SK-N-SH (cell line): ENCODE measurements at regions not wholly inside any gene's neighbourhood (a gene's known extent, or its start where the extent isn't known, plus 50 kb on each side); places are given as distances from the start of the nearest gene placed in this dataset.

Experiments used
- CTCF ChIA-PET: fragments of 300-600, 350-600 bp; formaldehyde crosslinking; extraction: SDS; loops from one replicate; lab custom pipeline; 2021; lab: Yijun Ruan, JAX
- POLR2A ChIA-PET: fragments of 350-600 bp; sonication (Branson Sonifier 250); formaldehyde crosslinking; extraction: SDS; loops from one replicate; lab custom pipeline; 2020; ENCODE audit warnings: antibody characterized with exemption, inconsistent platforms; lab: Yijun Ruan, JAX
- DNase-seq: peaks from one replicate; pipeline ENCODE4 v3.0.0; 2012
- H2AFZ ChIP-seq: fragments of 200-600 bp; sonication (generic); 2 replicates; pipeline ENCODE4 v1.8.1; 2016; ENCODE audit warnings: antibody characterized with exemption, mild to moderate bottlenecking, low read depth
- H3F3A ChIP-seq: fragments of 200-600 bp; sonication (generic); replicated peaks from 2 replicates; pipeline ENCODE3; 2016; ENCODE audit warnings: antibody characterized with exemption, mild to moderate bottlenecking; ENCODE audit not compliant: insufficient read depth
- H3K27ac ChIP-seq, 2 experiments: fragments of 200-500 bp in 1 of 2; fragments of 200-600 bp in 1 of 2; sonication (Bioruptor generic) in 1 of 2; sonication (generic), shearing (Covaris generic) in 1 of 2; 2 replicates each; pipeline versions ENCODE4 v1.5.1 to v1.6.1; 2014 to 2016; ENCODE audit warnings: low read depth in 2 of 2, inconsistent platforms in 1 of 2, low read length in 1 of 2, mild to moderate bottlenecking in 1 of 2, mixed read lengths in 1 of 2
- H3K27me3 ChIP-seq: fragments of 200-600 bp; sonication (generic), shearing (Covaris generic); 2 replicates; pipeline ENCODE4 v1.6.1; 2016; ENCODE audit warnings: mixed run types; ENCODE audit not compliant: insufficient read depth
- H3K36me3 ChIP-seq, 2 experiments: fragments of 200-500 bp in 1 of 2; fragments of 200-600 bp in 1 of 2; sonication (Bioruptor generic) in 1 of 2; sonication (generic) in 1 of 2; replicated peaks in 1 of 2; 2 replicates each; pipeline versions ENCODE3 to v1.5.1; 2014 to 2016; ENCODE audit warnings: low read length in 1 of 2, mild to moderate bottlenecking in 1 of 2; ENCODE audit not compliant: insufficient read depth in 2 of 2, control insufficient read depth in 1 of 2
- H3K4me1 ChIP-seq, 2 experiments: fragments of 200-500 bp in 1 of 2; fragments of 200-600 bp in 1 of 2; sonication (Bioruptor generic) in 1 of 2; sonication (generic), shearing (Covaris generic) in 1 of 2; 2 replicates each; pipeline versions ENCODE4 v1.5.1 to v1.6.1; 2014 to 2016; ENCODE audit warnings: low read depth in 1 of 2, low read length in 1 of 2, mixed run types in 1 of 2; ENCODE audit not compliant: insufficient read depth in 2 of 2, control insufficient read depth in 1 of 2
- H3K4me2 ChIP-seq: fragments of 200-600 bp; sonication (generic), shearing (Covaris generic); 2 replicates; pipeline ENCODE4 v1.6.1; 2017; ENCODE audit warnings: mixed run types
- H3K4me3 ChIP-seq, 2 experiments: fragments of 200-500 bp in 1 of 2; fragments of 200-600 bp in 1 of 2; sonication (Bioruptor generic) in 1 of 2; sonication (generic), shearing (Covaris generic) in 1 of 2; 2 replicates each; pipeline versions ENCODE4 v1.5.1 to v1.8.1; 2014 to 2016; ENCODE audit warnings: low read depth in 2 of 2, inconsistent platforms in 1 of 2, low read length in 1 of 2, mild to moderate bottlenecking in 1 of 2, mixed read lengths in 1 of 2, moderate library complexity in 1 of 2
- H3K79me2 ChIP-seq: fragments of 200-600 bp; sonication (generic); 2 replicates; pipeline ENCODE4 v1.8.1; 2017; ENCODE audit warnings: mild to moderate bottlenecking; ENCODE audit not compliant: insufficient read depth
- H3K9ac ChIP-seq: fragments of 200-600 bp; sonication (generic); 2 replicates; pipeline ENCODE4 v1.6.1; 2017; ENCODE audit warnings: mixed run types
- H3K9me2 ChIP-seq: fragments of 200-600 bp; sonication (generic); 2 replicates; pipeline ENCODE4 v1.6.1; 2017; ENCODE audit warnings: mixed run types
- H3K9me3 ChIP-seq: fragments of 200-600 bp; sonication (generic); 2 replicates; pipeline ENCODE4 v1.6.1; 2017; ENCODE audit warnings: mixed run types, mild to moderate bottlenecking, moderate library complexity
- H4K20me1 ChIP-seq: fragments of 200-600 bp; sonication (generic); 2 replicates; pipeline ENCODE4 v1.6.1; 2017; ENCODE audit warnings: mild to moderate bottlenecking, mixed run types; ENCODE audit not compliant: insufficient read depth
- EP300 ChIP-seq, 2 experiments: IDR thresholded peaks; 2 replicates each; pipeline versions ENCODE4 v1.4.0 to v1.6.1; 2012; ENCODE audit warnings: borderline replicate concordance in 1 of 2, low read depth in 1 of 2, low read length in 1 of 2
- POLR2AphosphoS5 ChIP-seq: IDR thresholded peaks from 2 replicates; pipeline ENCODE4 v1.6.1; 2012; ENCODE audit warnings: low read depth, low read length
- RCOR1 ChIP-seq: fragments of 150-350 bp; IDR thresholded peaks from 2 replicates; pipeline ENCODE4 v1.6.1; 2017; ENCODE audit warnings: antibody characterized with exemption, low read length
- RFX5 ChIP-seq: IDR thresholded peaks from 2 replicates; pipeline ENCODE4 v1.6.1; 2012; ENCODE audit warnings: mild to moderate bottlenecking, improper control_type of control experiment, low read length
- SIN3A ChIP-seq: IDR thresholded peaks from 2 replicates; pipeline ENCODE4 v1.6.1; 2012; ENCODE audit warnings: low read depth, mild to moderate bottlenecking, low read length, moderate library complexity, borderline replicate concordance
- SMC3 ChIP-seq: IDR thresholded peaks from 2 replicates; pipeline ENCODE4 v1.6.1; 2012; ENCODE audit warnings: low read depth, low read length, improper control_type of control experiment
- TCF12 ChIP-seq: IDR thresholded peaks from 2 replicates; pipeline ENCODE4 v1.4.0; 2012
- TEAD4 ChIP-seq: IDR thresholded peaks from 2 replicates; pipeline ENCODE4 v1.4.0; 2012; ENCODE audit warnings: mild to moderate bottlenecking, borderline replicate concordance; ENCODE audit not compliant: insufficient read depth
- WGBS: methylation state at CpG from one replicate; pipeline ENCODE4 v1.1.6; 2017; ENCODE audit warnings: low lambda C conversion rate; 5-methylcytosine and 5-hydroxymethylcytosine counted together
- TF ChIP-seq, protein P1 (sequence below): fragments of 150-350 bp; IDR thresholded peaks from 2 replicates; pipeline ENCODE4 v1.6.1; 2016; ENCODE audit warnings: mild to moderate bottlenecking, low read depth, low read length
- TF ChIP-seq, protein P2 (sequence below): IDR thresholded peaks from 2 replicates; pipeline ENCODE4 v1.4.0; 2012; ENCODE audit warnings: low read depth, borderline replicate concordance

DNA sequence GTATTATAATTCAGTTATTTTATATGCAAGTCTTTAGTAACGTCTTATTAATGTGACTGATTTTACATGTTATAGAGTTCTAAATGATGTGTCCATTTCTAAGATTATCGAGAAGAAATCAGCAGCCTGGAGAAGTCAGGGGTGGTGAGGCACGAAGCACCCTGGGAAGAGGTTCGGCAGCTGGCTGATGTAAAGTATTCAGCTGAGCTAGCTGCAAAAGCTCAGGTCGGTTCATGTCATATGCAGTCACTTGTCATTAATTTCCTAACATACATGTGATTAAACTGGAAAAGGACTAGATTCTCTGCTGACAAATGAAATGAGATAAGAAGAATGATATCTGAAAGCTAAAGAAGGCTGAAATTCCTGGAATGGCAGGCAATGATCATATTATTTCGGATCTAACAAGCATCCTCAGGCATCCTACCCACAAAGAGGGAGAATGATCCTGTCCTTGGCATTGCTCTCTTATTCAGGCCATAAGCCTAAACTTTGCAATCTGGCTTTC, 383.0 kb upstream of the SLITRK1 start:
- H3K9ac ChIP-seq, result no peak overlapping the region
- no peaks in the 10 kb centered on the region for H3F3A ChIP-seq
- no peak overlapping the region for H2AFZ ChIP-seq
- WGBS, result 17% methylated on average over 6 of the region's 6 CpGs
- H3K4me2 ChIP-seq, result no peak overlapping the region
- no peaks in the 10 kb centered on the region for H3K36me3 ChIP-seq
- no peaks in the 10 kb centered on the region for H3K4me1 ChIP-seq
- ChIA-PET CTCF (no interaction called here), POLR2A (no interaction called here)
- H3K27ac ChIP-seq, result no peak overlapping the region
- no peaks in the 10 kb centered on the region; the same call in 1 of the 2 replicates for H3K9me2 ChIP-seq
- H3K79me2 ChIP-seq, result no peaks in the 10 kb centered on the region
- H3K9me3 ChIP-seq, result no peaks in the 10 kb centered on the region
- TF ChIP-seq, protein P1, sequence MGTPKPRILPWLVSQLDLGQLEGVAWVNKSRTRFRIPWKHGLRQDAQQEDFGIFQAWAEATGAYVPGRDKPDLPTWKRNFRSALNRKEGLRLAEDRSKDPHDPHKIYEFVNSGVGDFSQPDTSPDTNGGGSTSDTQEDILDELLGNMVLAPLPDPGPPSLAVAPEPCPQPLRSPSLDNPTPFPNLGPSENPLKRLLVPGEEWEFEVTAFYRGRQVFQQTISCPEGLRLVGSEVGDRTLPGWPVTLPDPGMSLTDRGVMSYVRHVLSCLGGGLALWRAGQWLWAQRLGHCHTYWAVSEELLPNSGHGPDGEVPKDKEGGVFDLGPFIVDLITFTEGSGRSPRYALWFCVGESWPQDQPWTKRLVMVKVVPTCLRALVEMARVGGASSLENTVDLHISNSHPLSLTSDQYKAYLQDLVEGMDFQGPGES, result no peak
- TF ChIP-seq TCF12, result no peak
- no peak for TF ChIP-seq RCOR1
- TF ChIP-seq TEAD4, result no peak
- no peak for TF ChIP-seq POLR2AphosphoS5
- TF ChIP-seq, protein P2, sequence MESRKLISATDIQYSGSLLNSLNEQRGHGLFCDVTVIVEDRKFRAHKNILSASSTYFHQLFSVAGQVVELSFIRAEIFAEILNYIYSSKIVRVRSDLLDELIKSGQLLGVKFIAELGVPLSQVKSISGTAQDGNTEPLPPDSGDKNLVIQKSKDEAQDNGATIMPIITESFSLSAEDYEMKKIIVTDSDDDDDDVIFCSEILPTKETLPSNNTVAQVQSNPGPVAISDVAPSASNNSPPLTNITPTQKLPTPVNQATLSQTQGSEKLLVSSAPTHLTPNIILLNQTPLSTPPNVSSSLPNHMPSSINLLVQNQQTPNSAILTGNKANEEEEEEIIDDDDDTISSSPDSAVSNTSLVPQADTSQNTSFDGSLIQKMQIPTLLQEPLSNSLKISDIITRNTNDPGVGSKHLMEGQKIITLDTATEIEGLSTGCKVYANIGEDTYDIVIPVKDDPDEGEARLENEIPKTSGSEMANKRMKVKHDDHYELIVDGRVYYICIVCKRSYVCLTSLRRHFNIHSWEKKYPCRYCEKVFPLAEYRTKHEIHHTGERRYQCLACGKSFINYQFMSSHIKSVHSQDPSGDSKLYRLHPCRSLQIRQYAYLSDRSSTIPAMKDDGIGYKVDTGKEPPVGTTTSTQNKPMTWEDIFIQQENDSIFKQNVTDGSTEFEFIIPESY, result no peak
- no peak for TF ChIP-seq RFX5
- TF ChIP-seq SMC3, result no peak
- no peak for TF ChIP-seq SIN3A
- TF ChIP-seq, all 33 proteins: peak for 0
- Histone ChIP-seq H4K20me1 (no peaks in the 10 kb centered on the region), H3K4me3 (no peak overlapping the region), H3K27me3 (no peaks in the 10 kb centered on the region)
- DNase-seq, result no peak

DNA sequence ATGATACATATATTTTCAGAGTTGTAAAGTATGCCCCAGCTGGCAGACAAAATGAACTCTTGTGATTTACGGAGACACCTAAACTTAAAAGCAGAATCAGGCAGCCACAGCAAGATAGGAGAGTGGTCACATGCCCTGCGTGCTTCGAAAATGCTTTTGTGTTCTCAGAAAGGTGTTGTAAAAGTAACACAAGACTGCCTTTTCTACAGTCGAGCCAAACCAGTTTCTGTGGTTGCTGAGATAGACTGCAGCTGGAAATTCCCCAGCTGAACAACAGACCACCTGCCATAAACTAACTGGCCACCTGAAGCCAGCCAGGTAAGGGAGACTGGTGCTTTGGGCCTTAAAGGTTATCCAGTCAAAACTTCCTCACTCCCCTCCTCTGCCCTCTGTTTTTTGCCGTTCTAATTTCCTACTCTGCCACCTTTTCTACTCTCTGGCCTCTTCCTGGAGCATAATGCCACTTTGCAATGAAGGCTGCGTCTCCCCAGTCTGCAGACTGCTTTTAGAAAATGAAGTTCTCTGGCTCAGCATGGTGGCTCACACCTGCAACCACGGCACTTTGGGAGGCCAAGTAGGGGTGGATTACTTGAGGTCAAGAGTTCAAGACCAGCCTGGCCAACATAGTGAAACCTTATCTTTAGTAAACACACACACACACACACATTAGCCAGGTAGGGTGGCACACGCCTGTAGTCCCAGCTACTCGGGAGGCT, 381.2 kb upstream of the SLITRK1 start:
- no peaks in the 10 kb centered on the region for H3K36me3 ChIP-seq
- H3K4me2 ChIP-seq, result no peak overlapping the region
- no peak overlapping the region for H2AFZ ChIP-seq
- no peak for TF ChIP-seq SMC3
- no peak for TF ChIP-seq EP300 (IDR thresholded peaks at IDR 0.05; ENCODE audit: borderline replicate concordance in 1 of 2, low read depth in 1 of 2, low read length in 1 of 2)
- no peak for DNase-seq
- WGBS, result 10% methylated on average over 9 of the region's 9 CpGs
- H3K9ac ChIP-seq, result no peak overlapping the region
- H3K4me3 ChIP-seq, result no peak overlapping the region
- H3K9me2 ChIP-seq, result no peaks in the 10 kb centered on the region; the same call in 1 of the 2 replicates
- no peaks in the 10 kb centered on the region for H3K4me1 ChIP-seq
- H4K20me1 ChIP-seq, result no peaks in the 10 kb centered on the region
- H3F3A ChIP-seq, result no peaks in the 10 kb centered on the region
- no peaks in the 10 kb centered on the region for H3K27me3 ChIP-seq
- H3K79me2 ChIP-seq, result no peaks in the 10 kb centered on the region
- POLR2A ChIA-PET, result no interaction called here
- H3K27ac ChIP-seq, result no peak overlapping the region
- H3K9me3 ChIP-seq, result no peaks in the 10 kb centered on the region
- CTCF ChIA-PET, result no interaction called here
